ENCODE measurements at regions not wholly inside any gene's neighbourhood (a gene's known extent, or its start where the extent isn't known, plus 50 kb on each side); places are given as distances from the start of the nearest gene placed in this dataset.

DNA sequence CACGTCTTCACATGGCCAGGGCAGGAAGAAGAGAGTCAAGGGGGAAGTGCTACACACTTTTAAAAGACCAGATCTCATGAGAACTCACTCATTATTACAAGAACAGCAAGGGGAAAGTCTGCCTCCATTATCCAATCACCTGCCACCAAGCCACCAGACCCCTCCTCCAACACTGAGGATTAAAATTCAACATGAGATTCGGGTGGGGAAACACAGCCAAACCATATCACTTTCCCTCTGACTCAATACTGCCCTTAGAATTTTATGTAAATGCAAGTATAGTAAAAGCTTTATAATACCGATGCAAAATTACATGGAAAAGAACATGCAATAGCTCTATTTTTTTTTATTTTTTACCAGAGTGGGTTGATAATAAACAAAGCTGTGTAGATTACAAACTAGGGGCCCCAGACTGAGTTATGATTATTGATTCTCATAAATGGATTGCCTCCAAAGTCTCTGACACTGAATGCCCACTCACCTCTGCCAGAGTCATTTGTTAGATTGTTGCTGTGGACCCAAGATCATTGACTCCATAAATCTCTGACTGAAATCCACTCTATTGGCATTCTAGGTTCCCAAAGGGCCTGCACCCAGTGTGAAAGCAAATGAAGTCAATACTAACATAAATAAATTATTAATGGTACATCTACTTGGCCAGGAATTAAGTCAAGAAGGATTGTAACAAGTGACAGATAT lies 184.8 kb upstream of the FUT9 start:
- CTCF ChIA-PET, result interaction anchor here (0.6 kb wide), 1 partner anchor 11 kb away, joined by 3 read pairs; no protein-coding TSS in a partner anchor
- Histone ChIP-seq H3K9ac (ENCODE audit: control insufficient read depth, insufficient read depth, low read length) (no peak overlapping the region), H3K4me2 (ENCODE audit: control insufficient read depth, insufficient read depth) (no peak overlapping the region), H3K36me3 (ENCODE audit: control insufficient read depth in 2 of 2, insufficient read depth in 2 of 2, low read length in 1 of 2) (no peaks in the 10 kb centered on the region), H3K9me3 (replicated peaks; ENCODE audit: control insufficient read depth, insufficient read depth, low read length) (no peaks in the 10 kb centered on the region), H4K20me1 (ENCODE audit: control insufficient read depth, insufficient read depth) (no peaks in the 10 kb centered on the region), H3K4me3 (no peak overlapping the region), H2AFZ (ENCODE audit: control insufficient read depth, low read depth, low read length) (no peak overlapping the region), H3K27ac (ENCODE audit: control insufficient read depth, insufficient read depth) (no peak overlapping the region), H3K79me2 (ENCODE audit: control insufficient read depth, insufficient read depth, low read length) (no peaks in the 10 kb centered on the region), H3K27me3 (replicated peaks in 1 of 2; ENCODE audit: control insufficient read depth in 2 of 2, insufficient read depth in 2 of 2, low read length in 1 of 2) (no peaks in the 10 kb centered on the region), H3K4me1 (ENCODE audit: control insufficient read depth, insufficient read depth, low read length) (no peaks in the 10 kb centered on the region)
- ATAC-seq, result no peak; the same call in 2 of the 3 replicates
- no TSS peak for BruUV-seq (replicated peaks)
- DNase-seq (ENCODE audit: low read depth, low spot score), result no peak
- WGBS (ENCODE audit: insufficient coverage, insufficient replicate concordance, low lambda C conversion rate, missing lambda C conversion rate), result 27% methylated on average over 3 of the region's 3 CpGs
- TF ChIP-seq, protein P1, sequence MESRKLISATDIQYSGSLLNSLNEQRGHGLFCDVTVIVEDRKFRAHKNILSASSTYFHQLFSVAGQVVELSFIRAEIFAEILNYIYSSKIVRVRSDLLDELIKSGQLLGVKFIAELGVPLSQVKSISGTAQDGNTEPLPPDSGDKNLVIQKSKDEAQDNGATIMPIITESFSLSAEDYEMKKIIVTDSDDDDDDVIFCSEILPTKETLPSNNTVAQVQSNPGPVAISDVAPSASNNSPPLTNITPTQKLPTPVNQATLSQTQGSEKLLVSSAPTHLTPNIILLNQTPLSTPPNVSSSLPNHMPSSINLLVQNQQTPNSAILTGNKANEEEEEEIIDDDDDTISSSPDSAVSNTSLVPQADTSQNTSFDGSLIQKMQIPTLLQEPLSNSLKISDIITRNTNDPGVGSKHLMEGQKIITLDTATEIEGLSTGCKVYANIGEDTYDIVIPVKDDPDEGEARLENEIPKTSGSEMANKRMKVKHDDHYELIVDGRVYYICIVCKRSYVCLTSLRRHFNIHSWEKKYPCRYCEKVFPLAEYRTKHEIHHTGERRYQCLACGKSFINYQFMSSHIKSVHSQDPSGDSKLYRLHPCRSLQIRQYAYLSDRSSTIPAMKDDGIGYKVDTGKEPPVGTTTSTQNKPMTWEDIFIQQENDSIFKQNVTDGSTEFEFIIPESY (IDR thresholded peaks at IDR 0.05), result no peak
- no peak for FAIRE-seq
- in situ Hi-C loops (cut with MboI), result no loop called here
- POLR2A ChIA-PET, result no interaction called here
- SMC1A ChIA-PET (ENCODE audit: uncharacterized antibody, unreplicated experiment), result interaction anchor here (0.6 kb wide), 1 partner anchor 117 kb away, joined by 4 read pairs; no protein-coding TSS in a partner anchor
- intact Hi-C loops (cut with micrococcal nuclease; ENCODE audit: unreplicated experiment), result no loop called here
- RAD21 ChIA-PET (ENCODE audit: unreplicated experiment), result no interaction called here

DNA sequence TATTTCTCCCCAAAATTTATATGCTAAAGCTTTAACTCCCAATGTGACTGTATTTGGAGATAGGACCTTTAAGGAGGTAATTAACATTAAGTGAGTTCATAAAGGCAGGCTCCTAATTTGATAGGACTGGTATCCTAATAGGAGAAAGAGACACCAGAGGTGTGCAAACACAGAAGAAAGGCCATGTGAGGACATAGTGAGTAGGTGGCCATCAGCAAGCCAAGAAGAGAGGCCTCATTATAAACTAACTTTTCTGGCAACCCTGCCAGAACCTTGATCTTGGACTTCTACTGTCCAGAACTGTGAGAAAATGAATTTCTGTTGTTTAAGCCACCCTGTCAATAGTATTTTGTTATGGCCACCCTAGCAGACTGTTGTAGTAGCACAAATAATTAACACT lies 177.9 kb upstream of the FUT9 start:
- H2AFZ ChIP-seq (ENCODE audit: control insufficient read depth, low read depth, low read length), result no peak overlapping the region
- ChIA-PET RAD21 (ENCODE audit: unreplicated experiment) (no interaction called here), SMC1A (ENCODE audit: uncharacterized antibody, unreplicated experiment) (no interaction called here), CTCF (no interaction called here), POLR2A (no interaction called here)
- no peaks in the 10 kb centered on the region for H4K20me1 ChIP-seq (ENCODE audit: control insufficient read depth, insufficient read depth)
- FAIRE-seq, result no peak
- no TSS peak for BruUV-seq (replicated peaks)
- H3K27ac ChIP-seq (ENCODE audit: control insufficient read depth, insufficient read depth), result no peak overlapping the region
- H3K4me1 ChIP-seq (ENCODE audit: control insufficient read depth, insufficient read depth, low read length), result no peaks in the 10 kb centered on the region
- no peaks in the 10 kb centered on the region for H3K9me3 ChIP-seq (replicated peaks; ENCODE audit: control insufficient read depth, insufficient read depth, low read length)
- ATAC-seq, result no peak
- DNase-seq (ENCODE audit: low read depth, low spot score), result no peak
- H3K79me2 ChIP-seq (ENCODE audit: control insufficient read depth, insufficient read depth, low read length), result no peaks in the 10 kb centered on the region
- H3K9ac ChIP-seq (ENCODE audit: control insufficient read depth, insufficient read depth, low read length), result no peak overlapping the region
- no peaks in the 10 kb centered on the region for H3K27me3 ChIP-seq (replicated peaks in 1 of 2; ENCODE audit: control insufficient read depth in 2 of 2, insufficient read depth in 2 of 2, low read length in 1 of 2)
- no peaks in the 10 kb centered on the region for H3K36me3 ChIP-seq (ENCODE audit: control insufficient read depth in 2 of 2, insufficient read depth in 2 of 2, low read length in 1 of 2)
- H3K4me2 ChIP-seq (ENCODE audit: control insufficient read depth, insufficient read depth), result no peak overlapping the region
- intact Hi-C loops (cut with micrococcal nuclease; ENCODE audit: unreplicated experiment) (no loop called here), in situ Hi-C loops (cut with MboI) (no loop called here)
- H3K4me3 ChIP-seq, result no peak overlapping the region
- no peak for TF ChIP-seq TCF7 (IDR thresholded peaks at IDR 0.05; ENCODE audit: borderline replicate concordance)
- TF ChIP-seq EP300 (IDR thresholded peaks at IDR 0.05; ENCODE audit: borderline replicate concordance in 1 of 2, control insufficient read depth in 1 of 2, low read depth in 2 of 2, low read length in 2 of 2), result no peak
- TF ChIP-seq, protein P2, sequence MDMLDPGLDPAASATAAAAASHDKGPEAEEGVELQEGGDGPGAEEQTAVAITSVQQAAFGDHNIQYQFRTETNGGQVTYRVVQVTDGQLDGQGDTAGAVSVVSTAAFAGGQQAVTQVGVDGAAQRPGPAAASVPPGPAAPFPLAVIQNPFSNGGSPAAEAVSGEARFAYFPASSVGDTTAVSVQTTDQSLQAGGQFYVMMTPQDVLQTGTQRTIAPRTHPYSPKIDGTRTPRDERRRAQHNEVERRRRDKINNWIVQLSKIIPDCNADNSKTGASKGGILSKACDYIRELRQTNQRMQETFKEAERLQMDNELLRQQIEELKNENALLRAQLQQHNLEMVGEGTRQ (IDR thresholded peaks at IDR 0.05; ENCODE audit: borderline replicate concordance, low read depth, low read length), result no peak
- no peak for TF ChIP-seq LARP7 (IDR thresholded peaks at IDR 0.05)
- TF ChIP-seq CHD4 (IDR thresholded peaks at IDR 0.05), result no peak
- TF ChIP-seq, protein P3, sequence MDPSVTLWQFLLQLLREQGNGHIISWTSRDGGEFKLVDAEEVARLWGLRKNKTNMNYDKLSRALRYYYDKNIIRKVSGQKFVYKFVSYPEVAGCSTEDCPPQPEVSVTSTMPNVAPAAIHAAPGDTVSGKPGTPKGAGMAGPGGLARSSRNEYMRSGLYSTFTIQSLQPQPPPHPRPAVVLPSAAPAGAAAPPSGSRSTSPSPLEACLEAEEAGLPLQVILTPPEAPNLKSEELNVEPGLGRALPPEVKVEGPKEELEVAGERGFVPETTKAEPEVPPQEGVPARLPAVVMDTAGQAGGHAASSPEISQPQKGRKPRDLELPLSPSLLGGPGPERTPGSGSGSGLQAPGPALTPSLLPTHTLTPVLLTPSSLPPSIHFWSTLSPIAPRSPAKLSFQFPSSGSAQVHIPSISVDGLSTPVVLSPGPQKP (IDR thresholded peaks at IDR 0.05; ENCODE audit: low read depth, low read length), result no peak
- TF ChIP-seq MXI1 (IDR thresholded peaks at IDR 0.05; ENCODE audit: low read depth, low read length), result no peak
- TF ChIP-seq, protein P4, sequence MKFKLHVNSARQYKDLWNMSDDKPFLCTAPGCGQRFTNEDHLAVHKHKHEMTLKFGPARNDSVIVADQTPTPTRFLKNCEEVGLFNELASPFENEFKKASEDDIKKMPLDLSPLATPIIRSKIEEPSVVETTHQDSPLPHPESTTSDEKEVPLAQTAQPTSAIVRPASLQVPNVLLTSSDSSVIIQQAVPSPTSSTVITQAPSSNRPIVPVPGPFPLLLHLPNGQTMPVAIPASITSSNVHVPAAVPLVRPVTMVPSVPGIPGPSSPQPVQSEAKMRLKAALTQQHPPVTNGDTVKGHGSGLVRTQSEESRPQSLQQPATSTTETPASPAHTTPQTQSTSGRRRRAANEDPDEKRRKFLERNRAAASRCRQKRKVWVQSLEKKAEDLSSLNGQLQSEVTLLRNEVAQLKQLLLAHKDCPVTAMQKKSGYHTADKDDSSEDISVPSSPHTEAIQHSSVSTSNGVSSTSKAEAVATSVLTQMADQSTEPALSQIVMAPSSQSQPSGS (IDR thresholded peaks at IDR 0.05; ENCODE audit: low read length), result no peak
- TF ChIP-seq NBN (IDR thresholded peaks at IDR 0.05), result no peak
- TF ChIP-seq NFYB (IDR thresholded peaks at IDR 0.05; ENCODE audit: insufficient read depth, low read depth, low read length), result no peak

Measured in GM12878 (cell line).